ENCODE measurements at regions not wholly inside any gene's neighbourhood (a gene's known extent, or its start where the extent isn't known, plus 50 kb on each side); places are given as distances from the start of the nearest gene placed in this dataset.

- TF ChIP-seq CTCF (IDR thresholded peaks at IDR 0.05; ENCODE audit: low read depth, low read length): no peak
- TF ChIP-seq EZH2phosphoT487 (IDR thresholded peaks at IDR 0.05; ENCODE audit: low read depth): no peak
Measured at GRCh38 chr6:23499549-23499948, 626.5 kb upstream of the NRSN1 start.

Measured in OCI-LY3 (cell line).